ENCODE measurements at regions not wholly inside any gene's neighbourhood (a gene's known extent, or its start where the extent isn't known, plus 50 kb on each side); places are given as distances from the start of the nearest gene placed in this dataset.

DNA sequence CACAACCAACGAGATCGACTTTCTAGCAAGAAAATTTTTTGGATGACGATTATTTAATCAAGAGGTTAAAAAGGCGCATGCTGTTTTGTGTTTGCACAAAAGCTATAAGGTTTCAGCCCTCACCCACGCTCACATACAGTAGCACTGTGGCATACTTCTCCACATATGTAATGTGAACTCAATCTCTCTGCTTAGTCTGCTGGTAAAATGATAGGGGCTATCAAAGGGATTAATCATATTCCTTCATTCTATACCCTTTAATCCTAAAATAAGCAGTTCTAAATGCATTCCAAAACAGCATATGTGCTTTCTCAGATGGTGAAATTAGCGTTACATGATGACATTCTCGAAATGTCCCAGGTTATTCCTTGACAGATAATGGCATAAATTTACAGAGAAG lies 196.9 kb upstream of the PRICKLE2 start:
- Histone ChIP-seq H3K9me1 (ENCODE audit: control insufficient read depth, insufficient read depth, low read length) (no peaks in the 10 kb centered on the region), H3K4me1 (replicated peaks in 1 of 2; ENCODE audit: control insufficient read depth in 2 of 2, insufficient read depth in 2 of 2, low read length in 2 of 2) (no peaks in the 10 kb centered on the region)
- no TSS peak for BruUV-seq (replicated peaks)

More for the DNA sequence above, 196.9 kb upstream of the PRICKLE2 start:
- TF ChIP-seq ZBTB11 (CRISPR knock-in tag; IDR thresholded peaks at IDR 0.05) (peak in 1 of 3 experiments; percentile 49; a peak in 1 of 6 replicates), RNF219 (CRISPR knock-in tag; IDR thresholded peaks at IDR 0.05) (no peak)
- no peak for ATAC-seq
- ChIA-PET POLR2A (no interaction called here), CTCF (ENCODE audit: low intra/inter-chr PET ratio) (no interaction called here)
- H3K9ac ChIP-seq (ENCODE audit: insufficient read depth in 1 of 2, low read depth in 2 of 2, low read length in 2 of 2): no peak overlapping the region
- in situ Hi-C loops (cut with MboI) (no loop called here), intact Hi-C loops (cut with micrococcal nuclease) (no loop called here)
- no peak for FAIRE-seq
- no peak overlapping the region for H3K4me2 ChIP-seq (ENCODE audit: insufficient read depth, low read length)
- no peak overlapping the region for H3K27ac ChIP-seq (ENCODE audit: extremely low read depth, low read depth, low read length)
- H4K20me1 ChIP-seq (replicated peaks; ENCODE audit: control insufficient read depth, insufficient read depth, low read length): no peaks in the 10 kb centered on the region
- H3K36me3 ChIP-seq (ENCODE audit: control insufficient read depth, insufficient read depth, low read length): no peaks in the 10 kb centered on the region
- DNase-seq (ENCODE audit: extremely low read depth in 1 of 4, low spot score in 3 of 4): no peak
- H3K4me3 ChIP-seq: no peak overlapping the region
- H2AFZ ChIP-seq (ENCODE audit: low read depth, low read length): no peak overlapping the region
- H3K79me2 ChIP-seq (ENCODE audit: control insufficient read depth, insufficient read depth, low read length): no peaks in the 10 kb centered on the region
- WGBS (ENCODE audit: insufficient coverage, low coverage, missing lambda C conversion rate): 0% methylated on average over 7 of the region's 7 CpGs
- no peaks in the 10 kb centered on the region for H3K27me3 ChIP-seq (ENCODE audit: control insufficient read depth in 2 of 2, insufficient read depth in 2 of 2, low read length in 2 of 2)
- no peaks in the 10 kb centered on the region; the same call in 1 of the 2 replicates for H3K9me3 ChIP-seq (replicated peaks; ENCODE audit: control insufficient read depth, insufficient read depth, low read depth, low read length)
